ENCODE measurements at regions not wholly inside any gene's neighbourhood (a gene's known extent, or its start where the extent isn't known, plus 50 kb on each side); places are given as distances from the start of the nearest gene placed in this dataset.

GRCh38 chr10:29041616-29042015 lies 247.3 kb upstream of the LYZL1 start:
- TF ChIP-seq CTCF (IDR thresholded peaks at IDR 0.05), result no peak
- TF ChIP-seq POLR2A (IDR thresholded peaks at IDR 0.05), result no peak
- ATAC-seq (no peak), DNase-seq (no peak)
- no peak overlapping the region for H3K4me3 ChIP-seq
- 65 to 72% (median 66%) methylated on average over 7 of the region's 7 CpGs for WGBS, 4 donors
- H3K4me1 ChIP-seq, result no peaks in the 10 kb centered on the region
- H3K36me3 ChIP-seq, result no peaks in the 10 kb centered on the region
- no peaks in the 10 kb centered on the region for H3K27me3 ChIP-seq
- peaks cover 0 to 12% (median 0%) of the 10 kb centered on the region in 12 donors for H3K9me3 ChIP-seq
- intact Hi-C loops (cut with DNase I), result no loop called here
- no peak overlapping the region for H3K27ac ChIP-seq

- ATAC-seq, result no peak
- Histone ChIP-seq H3K27me3 (peaks cover 0 to 4% (median 0%) of the 10 kb centered on the region in 9 donors), H3K9me3 (no peaks in the 10 kb centered on the region), H3K27ac (no peak overlapping the region), H3K4me1 (no peaks in the 10 kb centered on the region), H3K4me3 (no peak overlapping the region), H3K36me3 (no peaks in the 10 kb centered on the region)
- TF ChIP-seq POLR2A (IDR thresholded peaks at IDR 0.05), result no peak
- intact Hi-C loops (cut with DNase I), result no loop called here
- WGBS, 4 donors, result 80 to 91% (median 88%) methylated on average over 1 of the region's 1 CpG
- DNase-seq, result no peak
Measured at GRCh38 chr10:29048506-29048905, 240.4 kb upstream of the LYZL1 start.

GRCh38 chr10:29050081-29050480 lies 238.8 kb upstream of the LYZL1 start:
- intact Hi-C loops (cut with DNase I), result no loop called here
- Histone ChIP-seq H3K36me3 (no peaks in the 10 kb centered on the region), H3K27me3 (peaks cover 0 to 4% (median 0%) of the 10 kb centered on the region in 9 donors), H3K4me1 (no peaks in the 10 kb centered on the region), H3K27ac (no peak overlapping the region), H3K4me3 (no peak overlapping the region), H3K9me3 (no peaks in the 10 kb centered on the region)
- 80 to 86% (median 84%) methylated on average over 3 of the region's 3 CpGs for WGBS, 4 donors
- TF ChIP-seq POLR2A (IDR thresholded peaks at IDR 0.05) (no peak), CTCF (IDR thresholded peaks at IDR 0.05) (no peak)
- ATAC-seq (no peak), DNase-seq (no peak)

- 54 to 62% (median 56%) methylated on average over 2 of the region's 2 CpGs for WGBS, 4 donors
- Histone ChIP-seq H3K27ac (no peak overlapping the region), H3K4me1 (peaks cover 0 to 13% (median 0%) of the 10 kb centered on the region in 12 donors), H3K4me3 (no peak overlapping the region), H3K9me3 (no peaks in the 10 kb centered on the region), H3K27me3 (no peaks in the 10 kb centered on the region), H3K36me3 (no peaks in the 10 kb centered on the region)
- TF ChIP-seq CTCF (IDR thresholded peaks at IDR 0.05) (no peak), POLR2A (IDR thresholded peaks at IDR 0.05) (no peak)
- no peak for ATAC-seq
- intact Hi-C loops (cut with DNase I), result no loop called here
- no peak for DNase-seq
Measured at GRCh38 chr10:29055101-29055500, 233.8 kb upstream of the LYZL1 start.

- Histone ChIP-seq H3K4me3 (no peak overlapping the region), H3K27me3 (no peaks in the 10 kb centered on the region), H3K4me1 (peaks cover 0 to 13% (median 0%) of the 10 kb centered on the region in 12 donors), H3K9me3 (no peaks in the 10 kb centered on the region), H3K27ac (no peak overlapping the region), H3K36me3 (no peaks in the 10 kb centered on the region)
- intact Hi-C loops (cut with DNase I), result no loop called here
- 42 to 55% (median 43%) methylated on average over 2 of the region's 2 CpGs for WGBS, 4 donors
- ATAC-seq (no peak), DNase-seq (no peak)
- no peak for TF ChIP-seq CTCF (IDR thresholded peaks at IDR 0.05)
- no peak for TF ChIP-seq POLR2A (IDR thresholded peaks at IDR 0.05)
Measured at GRCh38 chr10:29056729-29057128, 232.1 kb upstream of the LYZL1 start.

Measured in heart left ventricle (tissue), 16 donors.